HT-29 (cell line): ENCODE measurements at regions not wholly inside any gene's neighbourhood (a gene's known extent, or its start where the extent isn't known, plus 50 kb on each side); places are given as distances from the start of the nearest gene placed in this dataset.

ENCODE experiments used
- DNase-seq: peaks from one replicate; pipeline ENCODE4 v3.0.0-alpha.2; 2015; ENCODE audit warnings: low spot score

DNA sequence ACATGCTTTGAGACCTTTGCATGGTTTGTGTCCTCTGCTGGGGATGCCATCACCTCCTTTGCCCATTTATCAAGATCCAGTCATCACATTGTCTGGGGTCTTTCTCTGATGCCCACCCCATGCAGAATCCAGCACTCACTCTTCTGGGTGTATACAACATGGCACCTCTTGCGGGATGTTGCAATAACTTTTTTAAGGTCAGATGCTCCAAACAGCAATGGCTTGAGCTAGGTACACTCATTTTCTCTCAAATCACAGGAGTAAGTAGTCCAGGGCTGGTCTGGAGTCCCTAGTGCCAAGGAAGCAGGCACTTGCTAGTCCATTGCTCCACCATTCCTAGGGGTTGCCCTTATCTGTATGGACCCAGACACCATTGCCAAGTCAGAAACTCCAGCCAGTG, 196.6 kb upstream of the KCNG1 start:
- DNase-seq = no peak

DNA sequence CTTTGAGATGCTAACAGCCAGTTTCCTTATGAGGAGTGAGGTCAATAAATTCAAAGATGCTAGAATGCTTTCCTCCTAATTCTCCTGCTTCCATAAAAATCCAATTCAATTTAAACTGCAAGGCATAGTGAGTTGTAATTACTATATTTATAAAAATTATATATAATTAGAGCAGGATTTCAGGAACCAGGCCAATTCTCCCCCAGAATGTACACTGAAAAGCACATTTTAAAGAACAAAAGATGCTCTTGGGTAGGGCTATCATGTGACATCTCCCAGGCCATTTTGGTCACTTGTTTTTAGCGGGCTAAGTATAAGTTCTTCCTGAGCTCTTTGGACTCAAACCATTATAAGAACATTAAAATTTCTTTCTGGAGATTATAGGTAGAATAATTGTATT, 195.7 kb upstream of the KCNG1 start:
- no peak for DNase-seq

DNA sequence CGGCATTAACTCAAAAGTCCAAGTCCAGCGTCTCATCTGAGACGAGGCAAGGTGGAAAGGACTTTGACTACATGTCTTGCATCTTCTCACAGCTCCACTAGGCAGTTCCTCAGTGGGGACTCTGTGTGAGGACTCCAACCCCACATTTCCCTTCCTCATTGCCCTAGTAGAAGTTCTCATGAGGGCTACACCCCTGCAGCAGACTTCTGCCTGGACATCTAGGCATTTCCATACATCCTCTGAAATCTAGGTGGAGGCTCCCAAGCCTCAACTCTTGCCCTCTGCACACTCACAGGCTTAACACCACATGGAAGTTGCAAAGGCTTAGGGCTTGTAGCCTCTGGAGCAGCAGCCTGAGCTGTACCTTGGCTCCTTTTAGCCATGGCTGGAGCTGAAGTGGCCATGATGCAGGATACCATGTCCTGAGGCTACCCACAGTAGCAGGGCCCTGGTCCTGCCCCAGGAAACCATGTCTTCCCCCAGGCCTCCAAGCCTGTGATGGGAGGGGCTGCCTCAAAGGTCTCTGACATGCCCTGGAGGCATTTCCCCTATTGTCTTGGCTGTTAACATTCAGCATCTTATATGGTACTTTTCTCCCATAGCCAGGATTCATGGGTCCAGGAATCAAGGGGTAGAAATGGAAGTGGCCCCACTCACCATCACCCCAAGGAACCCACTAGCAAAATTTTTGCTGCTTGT, 194.6 kb upstream of the KCNG1 start:
- DNase-seq = no peak

DNA sequence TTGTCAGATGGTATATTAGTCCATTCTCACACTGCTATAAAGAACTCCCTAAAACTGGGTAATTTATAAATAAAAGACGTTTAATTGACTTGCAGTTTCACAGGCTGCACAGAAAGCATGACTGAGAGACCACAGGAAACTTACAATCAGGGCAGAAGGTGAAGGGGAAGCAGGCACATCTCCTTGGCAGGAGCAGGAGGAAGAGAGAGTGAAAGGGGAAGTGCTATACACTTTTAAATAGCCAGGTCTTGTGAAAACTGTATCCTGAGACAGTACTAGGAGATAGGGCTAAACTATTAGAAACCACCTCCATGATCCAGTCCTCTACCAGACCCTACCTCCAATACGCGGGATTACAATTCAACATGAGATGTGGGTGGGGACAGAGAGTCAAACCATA, 193.9 kb upstream of the KCNG1 start:
- DNase-seq = no peak

DNA sequence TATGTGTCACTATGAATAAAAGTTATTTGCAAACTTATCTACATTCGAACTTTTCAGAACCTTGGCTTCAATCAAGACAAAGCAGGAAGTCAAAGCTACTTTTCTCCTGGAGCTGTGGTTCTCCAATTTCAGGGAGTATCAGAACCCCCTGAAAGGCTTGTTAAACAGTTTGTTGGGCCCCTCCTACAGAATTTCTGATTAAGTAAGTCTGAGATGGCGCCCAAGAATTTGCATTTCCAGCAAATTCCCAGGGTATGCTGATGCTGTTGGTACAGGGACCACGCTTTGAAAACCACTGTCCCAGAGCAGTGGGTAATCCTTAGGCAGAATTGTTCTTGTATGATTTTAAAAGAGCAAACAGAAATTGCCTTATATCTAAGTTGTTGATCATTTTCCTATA, 189.9 kb upstream of the KCNG1 start:
- DNase-seq = no peak

DNA sequence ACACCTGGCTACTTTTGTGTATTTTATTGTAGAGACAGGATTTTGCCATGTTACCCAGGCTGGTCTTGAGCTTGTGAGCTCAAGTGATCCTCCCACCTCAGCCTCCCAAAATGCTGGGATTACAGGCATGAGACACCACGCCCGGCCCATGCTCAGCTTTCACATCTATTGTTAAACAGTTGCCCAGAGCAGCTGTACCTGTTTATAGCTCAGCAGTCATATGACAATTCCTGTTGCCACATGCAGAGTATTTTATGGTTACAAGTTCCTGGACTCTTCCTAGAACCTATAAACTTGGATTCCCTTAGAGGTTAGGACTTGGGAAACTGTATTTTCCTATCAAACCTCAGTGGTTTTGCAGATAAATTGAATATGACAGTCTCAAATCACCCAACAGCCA, 188.3 kb upstream of the KCNG1 start:
- no peak for DNase-seq

DNA sequence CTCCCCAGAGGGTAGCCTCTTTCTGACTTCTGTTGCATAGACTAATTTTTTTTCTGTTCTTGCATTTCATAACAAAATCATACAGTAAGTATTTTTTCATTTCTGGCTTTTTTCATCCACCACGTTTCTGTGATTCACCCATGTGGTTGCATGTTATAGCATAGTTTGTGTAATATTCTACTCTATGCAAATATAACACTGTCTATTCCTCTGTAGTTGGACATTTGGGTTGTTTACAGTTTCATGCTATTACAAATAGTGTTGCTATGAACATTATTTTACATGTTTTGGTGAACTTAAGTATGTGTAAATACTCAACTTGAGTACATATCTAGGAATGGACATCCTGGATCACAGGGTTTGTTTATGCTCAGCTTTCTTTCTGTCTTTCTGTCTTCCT, 187.2 kb upstream of the KCNG1 start:
- no peak for DNase-seq

DNA sequence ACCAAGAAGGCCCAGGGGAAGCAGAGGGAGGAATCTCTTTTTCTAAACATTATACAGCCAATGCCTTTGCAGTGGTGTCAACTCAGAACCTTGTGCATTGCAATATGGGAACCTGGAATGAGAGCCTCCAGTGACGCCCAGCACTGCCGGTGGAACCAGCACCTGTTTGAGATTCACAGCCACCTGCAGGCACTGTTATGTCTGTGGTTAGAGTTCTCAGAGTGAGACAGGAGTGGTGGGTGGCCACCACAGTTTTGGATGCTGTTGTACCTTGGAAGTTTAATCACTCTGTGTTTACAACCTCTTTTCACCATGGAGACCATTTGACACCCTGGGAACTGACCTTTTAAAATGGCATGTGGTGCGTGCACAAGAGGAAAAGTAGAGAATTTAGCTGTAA, 185.3 kb upstream of the KCNG1 start:
- DNase-seq = no peak

DNA sequence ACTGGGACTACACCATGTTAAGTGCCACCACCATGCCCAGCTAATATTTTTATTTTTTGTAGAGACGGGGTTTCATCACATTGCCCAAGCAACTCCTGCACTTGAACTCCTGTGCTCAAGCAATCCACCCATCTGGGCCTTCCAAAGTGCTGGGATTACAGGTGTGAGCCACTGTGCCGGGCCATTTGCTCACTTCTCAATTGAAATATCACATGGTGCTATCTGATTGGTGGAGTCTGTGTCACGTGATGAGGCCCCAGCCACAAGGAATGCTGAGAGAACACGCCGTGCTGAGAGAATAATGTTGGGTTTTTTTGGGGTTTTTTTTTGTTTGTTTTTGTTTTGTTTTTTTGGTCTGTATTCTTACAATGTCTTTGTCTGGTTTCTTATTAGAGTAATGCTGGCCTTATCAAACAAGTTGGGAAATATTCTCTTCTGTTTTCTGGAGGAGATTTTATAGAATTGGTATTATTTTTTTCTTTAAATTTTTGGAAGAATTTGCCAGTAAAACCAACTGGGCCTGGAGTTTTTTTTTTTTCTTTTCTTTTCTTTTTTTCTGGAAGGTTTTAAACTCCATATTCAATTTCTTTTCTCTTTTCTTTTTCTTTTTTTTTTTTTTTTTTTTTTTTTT, 183.2 kb upstream of the KCNG1 start:
- peak; percentile 29 for DNase-seq

DNA sequence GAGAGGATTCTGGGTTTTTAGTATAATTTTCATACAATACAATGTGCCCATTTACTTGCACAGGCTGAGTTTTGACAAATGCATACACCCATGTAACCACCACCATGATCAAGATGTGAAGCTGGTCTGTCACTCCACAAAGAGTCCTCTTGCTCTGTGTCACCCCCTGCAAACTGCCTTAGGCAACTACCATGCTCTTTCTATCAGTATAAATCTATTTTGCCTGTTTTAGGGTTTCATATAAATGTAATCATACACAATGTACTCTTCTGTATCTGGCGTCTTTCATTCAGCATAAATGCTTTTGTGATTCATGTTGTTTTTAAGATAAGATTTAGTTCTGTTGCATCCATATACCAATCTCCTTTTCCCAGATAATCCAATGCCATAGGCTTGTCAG, 181.9 kb upstream of the KCNG1 start:
- DNase-seq = no peak

DNA sequence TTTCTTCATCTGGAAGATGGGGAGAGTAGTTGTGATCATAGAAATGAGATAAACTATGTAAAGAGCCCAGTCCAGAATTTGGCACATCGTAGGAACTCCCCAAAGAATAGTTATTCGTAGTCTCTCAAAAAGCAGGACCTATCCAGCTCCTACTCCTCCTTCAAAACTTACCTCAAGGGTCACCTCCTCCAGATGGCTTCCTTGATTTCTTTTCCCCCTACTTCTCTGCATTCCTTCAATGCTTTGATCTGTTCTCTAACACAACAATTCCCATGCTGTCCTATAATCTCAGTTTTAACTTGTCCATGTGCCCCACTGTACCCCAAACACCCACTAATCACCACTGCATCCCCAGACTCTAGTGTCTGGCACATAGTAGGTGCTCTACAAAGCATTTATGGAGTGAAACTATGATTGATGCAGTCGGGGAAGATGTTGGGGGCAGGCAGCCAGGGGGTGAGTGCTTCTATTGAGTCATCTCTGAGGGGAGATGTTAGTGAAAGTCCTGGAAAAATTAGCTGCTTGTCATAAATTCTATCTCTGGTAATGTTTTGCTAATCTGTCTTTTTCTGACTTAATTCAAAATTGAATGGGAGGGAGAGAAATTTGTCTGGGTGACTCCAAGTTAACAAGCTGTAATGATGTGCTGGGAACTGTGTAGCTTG, 181.3 kb upstream of the KCNG1 start:
- DNase-seq = no peak

DNA sequence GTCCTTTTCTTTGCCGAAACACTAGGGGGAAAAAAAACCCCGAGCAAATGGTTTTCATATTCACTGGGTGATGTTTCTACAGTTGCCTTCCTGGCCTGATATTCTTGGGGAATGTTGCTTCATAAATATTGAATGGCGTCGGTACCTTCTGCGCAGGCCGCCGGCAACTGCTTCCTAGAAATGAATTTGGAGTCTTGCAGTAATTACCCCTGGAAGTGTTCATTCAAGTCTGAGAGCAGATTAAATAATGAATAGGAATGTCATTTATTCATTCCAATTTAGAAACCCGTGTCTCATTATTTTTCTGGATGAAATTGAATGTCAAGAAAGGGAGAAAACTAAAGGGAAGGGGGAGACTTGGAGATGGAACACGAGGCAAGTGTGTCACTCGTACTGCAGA, 179.4 kb upstream of the KCNG1 start:
- DNase-seq = no peak

DNA sequence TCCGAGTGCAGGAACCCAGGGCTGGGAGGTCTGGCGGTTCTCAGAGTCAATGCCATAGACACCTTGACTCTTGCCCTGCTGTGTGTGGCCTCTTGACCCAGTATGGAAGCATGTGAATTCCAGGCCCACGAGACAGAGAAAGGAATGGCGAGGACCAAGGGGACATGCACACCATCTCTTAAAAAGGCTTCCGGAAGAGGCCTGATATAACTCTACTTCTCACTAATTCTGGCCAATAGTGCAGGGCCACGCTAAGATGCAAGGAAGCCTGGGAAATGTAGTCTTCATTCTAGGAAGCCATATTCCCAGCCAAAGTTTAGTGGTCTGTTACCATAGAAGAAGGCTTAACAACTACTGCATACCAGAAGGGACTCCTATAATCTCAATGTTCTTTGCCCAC, 177.0 kb upstream of the KCNG1 start:
- no peak for DNase-seq

DNA sequence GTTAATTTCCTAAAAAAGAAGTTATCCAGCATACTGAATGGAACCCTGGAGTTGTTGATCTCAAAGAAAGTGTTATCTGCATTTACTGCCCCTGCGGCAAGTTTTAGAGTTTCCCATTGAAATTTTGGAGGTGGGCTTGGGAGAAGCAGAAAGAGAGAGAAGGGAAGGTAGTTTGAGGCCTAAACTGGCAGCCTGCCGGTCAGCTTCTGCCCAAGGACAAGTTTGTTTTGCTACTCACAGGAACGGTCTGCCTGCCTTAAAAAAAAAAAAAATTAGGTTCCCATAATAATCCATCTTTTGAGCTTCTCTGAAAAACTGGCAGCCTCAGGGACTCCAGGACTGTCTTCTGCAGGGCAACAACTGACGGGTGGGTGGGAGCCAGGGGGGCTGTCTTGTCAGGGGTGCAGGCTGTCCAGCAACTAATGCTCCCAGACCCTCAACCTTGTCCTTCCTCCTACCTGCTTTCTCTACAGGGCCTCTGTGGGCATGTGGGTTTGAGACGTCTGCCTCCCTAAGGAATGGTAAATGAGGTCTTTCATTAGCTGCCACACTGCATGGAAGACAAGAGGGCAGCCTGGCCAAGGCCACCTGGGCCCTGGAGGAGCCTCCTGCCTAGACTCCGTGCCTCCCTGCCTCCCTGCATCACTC, 176.1 kb upstream of the KCNG1 start:
- DNase-seq = no peak

DNA sequence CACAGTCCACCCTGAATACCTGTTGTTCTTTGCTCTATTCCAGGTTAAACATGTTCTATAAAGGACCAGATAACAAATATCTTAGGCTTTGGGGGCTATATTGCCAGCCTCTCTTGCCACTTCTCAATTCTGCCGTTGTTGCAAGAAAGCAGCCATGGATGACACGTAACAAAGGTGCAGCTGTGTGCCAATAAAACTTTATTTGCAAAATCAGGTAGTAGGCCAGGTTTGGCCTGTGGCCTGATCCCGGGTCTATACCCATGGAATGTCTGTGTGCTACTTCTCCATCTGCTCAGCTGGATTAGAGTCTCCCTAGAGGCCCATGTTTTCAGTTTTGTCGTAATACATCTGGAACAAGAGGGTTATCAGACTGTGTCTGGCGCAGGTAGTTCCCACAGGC, 175.3 kb upstream of the KCNG1 start:
- no peak for DNase-seq

DNA sequence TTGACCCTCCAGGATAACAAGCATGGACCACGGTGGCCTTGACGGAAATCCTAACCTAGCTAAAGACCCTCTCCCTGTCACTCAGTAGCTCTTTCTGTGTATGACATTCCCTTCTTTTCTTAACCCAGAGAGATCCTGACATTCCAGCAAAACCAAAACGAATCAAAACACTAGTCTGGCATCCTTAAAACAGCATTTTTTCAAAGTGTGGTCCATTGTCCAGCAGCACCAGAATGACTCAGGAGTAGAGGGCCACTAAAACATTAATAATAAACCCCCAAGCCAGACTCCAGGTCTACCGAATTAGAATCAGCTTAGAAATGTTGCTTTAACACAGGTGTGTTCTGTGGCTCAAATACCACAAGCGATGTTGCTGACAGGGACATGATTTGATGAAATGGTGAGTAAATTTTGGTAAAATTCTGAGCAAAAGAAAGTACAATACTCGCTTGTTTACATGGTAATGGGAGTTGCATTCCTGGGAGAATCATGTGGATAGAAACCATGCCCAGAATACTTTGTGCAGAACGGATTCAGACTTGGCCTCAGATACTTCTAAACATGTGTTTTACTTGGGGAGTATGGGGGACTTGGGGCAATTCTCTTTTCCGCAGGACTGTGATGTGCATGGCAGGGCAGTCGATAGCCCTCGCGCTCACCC, 174.2 kb upstream of the KCNG1 start:
- DNase-seq = no peak

DNA sequence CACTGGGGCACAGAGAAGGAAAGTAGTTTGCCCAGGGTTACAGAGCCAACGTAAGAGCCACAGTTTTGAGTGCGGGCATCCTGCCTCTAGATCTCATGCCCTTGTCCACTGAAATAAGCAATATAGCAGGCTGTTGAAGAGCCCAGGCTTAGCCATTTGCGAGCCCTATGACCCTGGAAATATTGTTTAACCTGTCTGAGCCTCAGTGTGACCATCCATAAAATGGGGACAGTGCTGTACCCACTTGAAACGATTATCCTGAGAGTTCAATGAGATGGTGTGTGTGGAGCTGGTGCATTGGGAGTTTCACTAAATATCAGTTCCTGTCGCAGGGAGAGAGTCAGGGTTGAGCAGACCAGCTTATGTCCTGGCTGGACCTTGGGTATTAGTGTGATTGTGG, 173.1 kb upstream of the KCNG1 start:
- DNase-seq = no peak

DNA sequence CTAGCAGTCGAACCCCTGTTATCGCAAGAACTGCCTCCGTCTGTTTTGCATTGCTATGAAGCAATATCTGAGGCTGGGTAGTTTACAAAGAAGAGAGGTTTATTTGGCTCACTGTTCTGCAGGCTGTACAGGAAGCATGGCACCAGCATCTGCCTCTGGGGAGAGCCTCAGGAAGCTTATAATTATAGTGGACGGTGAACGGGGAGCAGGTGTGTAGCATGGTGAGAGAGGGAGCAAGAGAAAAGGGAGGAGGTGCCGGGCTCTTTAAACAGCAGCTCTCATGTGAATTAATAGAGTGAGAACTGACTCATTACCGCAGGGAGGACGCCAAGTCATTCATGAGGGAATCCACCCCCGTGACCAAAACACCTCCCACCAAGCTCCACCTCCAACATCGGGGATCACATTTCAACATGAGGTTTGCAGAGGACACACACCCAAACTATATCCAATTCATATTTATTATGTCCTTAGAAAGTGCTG, 172.6 kb upstream of the KCNG1 start:
- peak; percentile 18 for DNase-seq

DNA sequence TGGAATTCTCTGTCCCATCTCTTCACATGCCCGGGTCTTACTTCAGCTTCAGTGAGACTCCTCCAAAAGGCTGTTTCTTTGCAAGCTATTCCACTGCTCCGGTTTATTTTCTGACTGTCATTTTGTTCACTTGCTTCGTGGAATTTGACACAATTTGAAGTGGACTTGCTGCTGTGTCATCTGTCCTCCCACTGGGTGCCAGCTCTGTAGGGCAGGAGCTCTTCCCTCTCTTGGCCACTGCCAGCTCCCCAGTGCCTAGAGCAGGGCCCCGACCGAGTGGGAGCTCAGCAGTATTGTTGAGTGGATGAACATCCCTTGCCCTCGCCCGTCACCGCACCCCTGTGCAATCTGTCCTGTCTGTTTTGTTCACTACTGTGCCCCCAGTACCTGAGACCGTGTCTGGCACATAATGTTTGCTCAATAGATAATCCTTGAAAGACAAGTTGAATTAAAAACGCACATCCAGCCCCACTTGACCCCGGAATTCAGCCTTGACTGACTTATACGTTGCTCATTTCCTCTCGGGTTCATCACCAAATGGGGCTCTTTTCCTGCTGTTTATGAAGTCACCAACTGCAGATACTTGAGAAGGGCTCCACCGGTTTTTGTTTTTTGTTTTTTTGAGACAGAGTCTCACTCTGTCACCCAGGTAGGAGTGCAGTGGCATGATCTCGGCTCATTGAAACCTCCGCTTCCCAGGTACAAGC, 170.3 kb upstream of the KCNG1 start:
- no peak for DNase-seq

DNA sequence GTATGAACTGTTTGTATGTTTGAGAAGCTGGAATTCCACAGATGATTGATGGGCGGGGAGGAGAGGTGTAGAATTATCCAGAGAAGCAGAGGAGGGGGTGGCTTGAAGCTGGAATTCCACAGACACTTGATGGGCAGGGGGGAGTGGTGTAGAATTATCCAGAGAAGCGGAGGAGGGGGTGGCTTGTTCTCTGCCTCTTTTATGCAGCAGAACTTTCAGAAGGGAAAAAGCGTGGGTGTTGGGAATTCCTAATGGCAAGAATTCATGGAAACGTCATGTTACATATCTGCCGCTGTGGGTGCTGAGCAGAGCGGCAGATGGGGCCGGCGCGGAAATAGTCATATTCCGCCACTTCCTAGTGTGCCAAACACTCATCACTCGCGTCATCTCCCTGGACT, 167.9 kb upstream of the KCNG1 start:
- DNase-seq = no peak
